Brain microvascular endothelial cell (primary cell): ENCODE measurements at regions not wholly inside any gene's neighbourhood (a gene's known extent, or its start where the extent isn't known, plus 50 kb on each side); places are given as distances from the start of the nearest gene placed in this dataset.

ENCODE experiments used
- DNase-seq: peaks from one replicate; pipeline ENCODE4 v3.0.0-alpha.2; 2020
- H3K27ac ChIP-seq: fragments of 250-450 bp; sonication (Bioruptor Pico); 2 replicates; pipeline ENCODE4 v1.5.1; 2020; ENCODE audit warnings: mild to moderate bottlenecking, moderate library complexity
- H3K27me3 ChIP-seq: fragments of 250-450 bp; sonication (Bioruptor Pico); replicated peaks from 2 replicates; pipeline ENCODE4 v1.5.1; 2020; ENCODE audit warnings: mild to moderate bottlenecking
- H3K36me3 ChIP-seq: fragments of 250-450 bp; sonication (Bioruptor Pico); replicated peaks from 2 replicates; pipeline ENCODE4 v1.5.1; 2020; ENCODE audit warnings: mild to moderate bottlenecking
- H3K4me3 ChIP-seq: 2 replicates; pipeline ENCODE4 v1.5.1; 2011; ENCODE audit warnings: low read depth, mild to moderate bottlenecking, control low read depth, low read length, moderate library complexity
- in situ Hi-C: cut with HindIII; loops from 2 replicates; pipeline ENCODE4 v1.10.0; 2017; ENCODE audit warnings: low sequenced_read_pairs, low pct_ligation_motif_present
- TF ChIP-seq, protein P1 (sequence below): IDR thresholded peaks from 2 replicates; pipeline ENCODE4 v1.5.1; 2011; ENCODE audit warnings: low read depth, mild to moderate bottlenecking, moderate library complexity, low read length, control low read depth, inconsistent platforms; ENCODE audit errors: missing control alignments

- Histone ChIP-seq H3K4me3 (no peak overlapping the region), H3K27ac (peak overlapping the region; percentile 44), H3K36me3 (no peaks in the 10 kb centered on the region), H3K27me3 (no peaks in the 10 kb centered on the region)
- DNase-seq, result peak; percentile 78
- TF ChIP-seq, protein P1, sequence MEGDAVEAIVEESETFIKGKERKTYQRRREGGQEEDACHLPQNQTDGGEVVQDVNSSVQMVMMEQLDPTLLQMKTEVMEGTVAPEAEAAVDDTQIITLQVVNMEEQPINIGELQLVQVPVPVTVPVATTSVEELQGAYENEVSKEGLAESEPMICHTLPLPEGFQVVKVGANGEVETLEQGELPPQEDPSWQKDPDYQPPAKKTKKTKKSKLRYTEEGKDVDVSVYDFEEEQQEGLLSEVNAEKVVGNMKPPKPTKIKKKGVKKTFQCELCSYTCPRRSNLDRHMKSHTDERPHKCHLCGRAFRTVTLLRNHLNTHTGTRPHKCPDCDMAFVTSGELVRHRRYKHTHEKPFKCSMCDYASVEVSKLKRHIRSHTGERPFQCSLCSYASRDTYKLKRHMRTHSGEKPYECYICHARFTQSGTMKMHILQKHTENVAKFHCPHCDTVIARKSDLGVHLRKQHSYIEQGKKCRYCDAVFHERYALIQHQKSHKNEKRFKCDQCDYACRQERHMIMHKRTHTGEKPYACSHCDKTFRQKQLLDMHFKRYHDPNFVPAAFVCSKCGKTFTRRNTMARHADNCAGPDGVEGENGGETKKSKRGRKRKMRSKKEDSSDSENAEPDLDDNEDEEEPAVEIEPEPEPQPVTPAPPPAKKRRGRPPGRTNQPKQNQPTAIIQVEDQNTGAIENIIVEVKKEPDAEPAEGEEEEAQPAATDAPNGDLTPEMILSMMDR, result no peak
- in situ Hi-C loops, result no loop called here
Observed at GRCh38 chr1:39115271-39116110, 89.0 kb upstream of the MACF1 start.

DNA sequence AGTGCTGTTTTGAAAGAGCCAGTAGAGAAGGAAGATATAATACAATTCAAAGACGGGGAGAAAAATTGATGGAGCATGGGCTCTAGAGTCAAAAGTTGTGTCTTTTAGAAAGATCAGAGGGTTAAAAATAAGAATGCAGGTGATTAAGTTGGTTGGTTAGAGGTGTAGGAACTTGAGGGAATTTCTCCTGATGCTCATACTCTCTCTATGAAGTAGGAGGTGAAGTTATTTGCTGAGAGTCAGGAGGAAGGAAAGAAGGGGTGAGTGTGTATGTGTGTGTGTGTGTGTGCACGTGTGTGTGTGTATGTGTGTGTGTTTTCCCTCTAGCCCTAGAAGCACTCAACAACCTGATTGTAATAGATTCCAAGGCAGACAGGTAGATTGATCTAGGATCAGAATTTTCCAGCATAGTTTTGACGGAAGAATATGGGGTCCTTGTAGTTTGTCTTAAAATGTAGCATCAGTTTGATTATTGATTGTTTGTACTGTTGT, 88.3 kb upstream of the MACF1 start:
- no peak overlapping the region for H3K4me3 ChIP-seq
- DNase-seq, result no peak
- in situ Hi-C loops, result no loop called here
- no peaks in the 10 kb centered on the region for H3K36me3 ChIP-seq
- no peaks in the 10 kb centered on the region for H3K27me3 ChIP-seq
- TF ChIP-seq, protein P1, result no peak
- no peak overlapping the region for H3K27ac ChIP-seq

- H3K27ac ChIP-seq, result no peak overlapping the region
- TF ChIP-seq, protein P1, result no peak
- DNase-seq, result peak; percentile 49
- in situ Hi-C loops, result no loop called here
- no peaks in the 10 kb centered on the region for H3K27me3 ChIP-seq
- no peak overlapping the region for H3K4me3 ChIP-seq
- no peaks in the 10 kb centered on the region for H3K36me3 ChIP-seq
Observed at GRCh38 chr1:39116860-39117728, 87.4 kb upstream of the MACF1 start.

DNA sequence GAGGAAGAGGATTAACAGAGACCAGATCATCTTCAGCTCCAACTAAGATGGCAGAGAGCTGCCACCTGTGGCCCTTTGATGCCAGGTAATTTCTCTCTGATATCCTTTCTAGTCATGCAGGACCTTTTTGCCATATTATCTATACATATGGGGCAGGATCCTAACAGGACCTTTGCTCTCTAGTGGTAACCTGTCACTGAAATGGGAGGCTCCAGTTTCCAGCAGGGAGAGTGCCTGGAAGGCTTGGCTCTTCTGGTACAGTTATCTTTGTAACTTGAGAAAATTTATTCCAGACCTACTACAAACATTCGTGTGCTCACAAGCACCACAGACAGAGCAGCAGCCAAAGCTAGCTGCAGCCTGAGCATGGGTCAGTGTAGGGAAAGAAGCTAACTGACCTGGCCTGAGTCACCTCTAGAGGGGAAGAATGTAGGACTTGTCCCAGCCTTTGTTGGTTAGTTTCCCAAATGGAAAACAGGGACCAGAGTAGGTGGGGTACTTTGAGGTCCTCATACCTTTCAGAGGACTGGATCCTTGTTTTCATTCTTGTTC, 86.5 kb upstream of the MACF1 start:
- in situ Hi-C loops, result no loop called here
- Histone ChIP-seq H3K36me3 (peaks cover 5% of the 10 kb centered on the region), H3K27ac (no peak overlapping the region), H3K27me3 (no peaks in the 10 kb centered on the region), H3K4me3 (no peak overlapping the region)
- TF ChIP-seq, protein P1, result no peak
- no peak for DNase-seq

DNA sequence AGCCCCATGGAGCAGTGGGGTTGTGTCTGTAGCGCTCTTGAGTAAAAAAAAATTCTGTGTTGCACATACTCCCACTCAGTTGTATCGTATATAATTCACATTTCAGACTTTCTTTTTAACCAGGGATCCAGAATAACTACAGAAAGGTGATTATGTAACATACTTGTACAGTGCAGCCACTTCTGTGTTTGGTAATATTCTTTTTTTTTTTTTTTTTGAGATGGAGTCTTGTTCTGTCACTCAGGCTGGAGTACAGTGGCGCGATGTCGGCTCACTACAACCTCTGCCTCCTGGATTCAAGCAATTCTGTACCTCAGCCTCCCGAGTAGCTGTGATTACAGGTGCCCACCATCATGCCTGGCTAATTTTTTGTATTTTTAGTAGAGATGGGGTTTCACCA, 82.4 kb upstream of the MACF1 start:
- H3K27ac ChIP-seq, result no peak overlapping the region
- TF ChIP-seq, protein P1, result no peak
- in situ Hi-C loops, result no loop called here

More for the DNA sequence above, 82.4 kb upstream of the MACF1 start:
- peaks cover 13% of the 10 kb centered on the region for H3K36me3 ChIP-seq
- no peaks in the 10 kb centered on the region for H3K27me3 ChIP-seq
- DNase-seq, result no peak
- no peak overlapping the region for H3K4me3 ChIP-seq
